SK-N-MC (cell line): ENCODE measurements at regions not wholly inside any gene's neighbourhood (a gene's known extent, or its start where the extent isn't known, plus 50 kb on each side); places are given as distances from the start of the nearest gene placed in this dataset.

Experiments used
- DNase-seq: peaks from one replicate; pipeline ENCODE4 v3.0.0-alpha.2; 2011; ENCODE audit warnings: low read depth, low spot score
- H3K27ac ChIP-seq: fragments of 200-600 bp; sonication (generic); 2 replicates; pipeline ENCODE4 v1.5.1; 2016; ENCODE audit warnings: mixed run types
- H3K36me3 ChIP-seq: fragments of 200-600 bp; sonication (generic); 2 replicates; pipeline ENCODE4 v1.6.1; 2017; ENCODE audit warnings: antibody characterized with exemption, low read length, mixed read lengths; ENCODE audit not compliant: insufficient read depth
- H3K4me3 ChIP-seq: fragments of 200-600 bp; sonication (generic); 2 replicates; pipeline ENCODE4 v1.5.1; 2016
- H3K9ac ChIP-seq: fragments of 200-600 bp; sonication (generic); 2 replicates; pipeline ENCODE4 v1.8.0; 2017; ENCODE audit warnings: mixed run types, mixed read lengths; ENCODE audit not compliant: insufficient read length
- H3K9me3 ChIP-seq: fragments of 200-600 bp; sonication (generic); 2 replicates; pipeline ENCODE4 v1.6.1; 2017; ENCODE audit warnings: low read depth, mild to moderate bottlenecking, antibody characterized with exemption, low read length, moderate library complexity, mixed read lengths
- EZH2 ChIP-seq: fragments of 200-600 bp; sonication (generic); IDR thresholded peaks from one replicate; pipeline ENCODE4 v1.6.1; 2017; ENCODE audit warnings: antibody characterized with exemption
- FOXP2 ChIP-seq: optimal IDR thresholded peaks from 2 replicates; pipeline ENCODE3; 2011; ENCODE audit warnings: mild to moderate bottlenecking, moderate library complexity; ENCODE audit not compliant: insufficient read depth; ENCODE audit errors: extremely low read length, control extremely low read depth
- POLR2AphosphoS5 ChIP-seq: IDR thresholded peaks from 2 replicates; pipeline ENCODE4 v1.6.1; 2012; ENCODE audit warnings: mild to moderate bottlenecking, low read depth, low read length, borderline replicate concordance

- no peak overlapping the region for H3K9ac ChIP-seq
- no peak for DNase-seq
Measured at GRCh38 chr19:31511696-31512095, 162.5 kb upstream of the TSHZ3 start.

GRCh38 chr19:31512181-31512970, 163.1 kb upstream of the TSHZ3 start:
- H3K4me3 ChIP-seq: no peak overlapping the region
- H3K36me3 ChIP-seq: no peaks in the 10 kb centered on the region
- no peak for DNase-seq
- H3K9me3 ChIP-seq: no peaks in the 10 kb centered on the region
- TF ChIP-seq EZH2 (no peak), POLR2AphosphoS5 (no peak), FOXP2 (no peak)
- H3K9ac ChIP-seq: no peak overlapping the region
- no peak overlapping the region for H3K27ac ChIP-seq

More at GRCh38 chr19:31511696-31512095, 162.5 kb upstream of the TSHZ3 start:
- Histone ChIP-seq H3K36me3 (no peaks in the 10 kb centered on the region), H3K9me3 (no peaks in the 10 kb centered on the region), H3K4me3 (no peak overlapping the region), H3K27ac (no peak overlapping the region)
- TF ChIP-seq POLR2AphosphoS5 (no peak), EZH2 (no peak), FOXP2 (no peak)

GRCh38 chr19:31513841-31514240, 164.6 kb upstream of the TSHZ3 start:
- no peaks in the 10 kb centered on the region for H3K36me3 ChIP-seq
- H3K9me3 ChIP-seq: no peaks in the 10 kb centered on the region
- no peak overlapping the region for H3K27ac ChIP-seq
- H3K9ac ChIP-seq: no peak overlapping the region
- no peak overlapping the region for H3K4me3 ChIP-seq
- no peak for DNase-seq
- no peak for TF ChIP-seq FOXP2
- no peak for TF ChIP-seq POLR2AphosphoS5
- TF ChIP-seq EZH2: no peak

- H3K36me3 ChIP-seq: no peaks in the 10 kb centered on the region
- H3K27ac ChIP-seq: no peak overlapping the region
- peak overlapping the region; percentile 43; the same call in 1 of the 2 replicates for H3K4me3 ChIP-seq
- peaks cover 6% of the 10 kb centered on the region; the same call in 1 of the 2 replicates for H3K9me3 ChIP-seq
- DNase-seq: no peak
- TF ChIP-seq EZH2: no peak
- no peak for TF ChIP-seq FOXP2
- no peak for TF ChIP-seq POLR2AphosphoS5
- no peak overlapping the region for H3K9ac ChIP-seq
Measured at GRCh38 chr19:31515931-31516330, 166.7 kb upstream of the TSHZ3 start.

- no peak for DNase-seq
- Histone ChIP-seq H3K9ac (no peak overlapping the region), H3K4me3 (no peak overlapping the region; the same call in 1 of the 2 replicates), H3K9me3 (peaks cover 7% of the 10 kb centered on the region; the same call in 1 of the 2 replicates), H3K36me3 (no peaks in the 10 kb centered on the region), H3K27ac (no peak overlapping the region)
- TF ChIP-seq FOXP2 (no peak), EZH2 (no peak), POLR2AphosphoS5 (no peak)
Measured at GRCh38 chr19:31516756-31517155, 167.5 kb upstream of the TSHZ3 start.

- H3K36me3 ChIP-seq: no peaks in the 10 kb centered on the region
- TF ChIP-seq FOXP2: no peak
- TF ChIP-seq POLR2AphosphoS5: no peak
- no peak for TF ChIP-seq EZH2
- H3K9me3 ChIP-seq: peaks cover 7% of the 10 kb centered on the region; the same call in 1 of the 2 replicates
- H3K4me3 ChIP-seq: no peak overlapping the region
- H3K27ac ChIP-seq: no peak overlapping the region
- no peak for DNase-seq
- H3K9ac ChIP-seq: no peak overlapping the region
Measured at GRCh38 chr19:31517224-31518180, 168.3 kb upstream of the TSHZ3 start.

- Histone ChIP-seq H3K9ac (no peak overlapping the region), H3K9me3 (peaks cover 7% of the 10 kb centered on the region; the same call in 1 of the 2 replicates), H3K4me3 (no peak overlapping the region), H3K36me3 (no peaks in the 10 kb centered on the region), H3K27ac (no peak overlapping the region)
- no peak for TF ChIP-seq POLR2AphosphoS5
- TF ChIP-seq EZH2: no peak
- TF ChIP-seq FOXP2: no peak
- DNase-seq: no peak
Measured at GRCh38 chr19:31518216-31519020, 169.2 kb upstream of the TSHZ3 start.
